ENCODE measurements at regions not wholly inside any gene's neighbourhood (a gene's known extent, or its start where the extent isn't known, plus 50 kb on each side); places are given as distances from the start of the nearest gene placed in this dataset.

GRCh38 chr15:87123676-87124382 is 1044.2 kb downstream of the AGBL1 start:
- DNase-seq (ENCODE audit: low read depth), result no peak
- Histone ChIP-seq H3K4me3 (ENCODE audit: low read depth, low read length) (no peak overlapping the region), H3K36me3 (ENCODE audit: control insufficient read depth, insufficient read depth, low read length) (no peaks in the 10 kb centered on the region), H3K27me3 (ENCODE audit: control insufficient read depth, insufficient read depth, low read length) (no peaks in the 10 kb centered on the region)
- TF ChIP-seq CTCF (IDR thresholded peaks at IDR 0.05; ENCODE audit: insufficient read depth, low read length, severe bottlenecking), result no peak
- no peak for FAIRE-seq

- FAIRE-seq (no peak), DNase-seq (ENCODE audit: low read depth) (peak; percentile 61)
- Histone ChIP-seq H3K4me3 (ENCODE audit: low read depth, low read length) (no peak overlapping the region), H3K36me3 (ENCODE audit: control insufficient read depth, insufficient read depth, low read length) (no peaks in the 10 kb centered on the region), H3K27me3 (ENCODE audit: control insufficient read depth, insufficient read depth, low read length) (no peaks in the 10 kb centered on the region)
- no peak for TF ChIP-seq CTCF (IDR thresholded peaks at IDR 0.05; ENCODE audit: insufficient read depth, low read length, severe bottlenecking)
Measured at GRCh38 chr15:87121336-87121735, 1041.7 kb downstream of the AGBL1 start.

GRCh38 chr15:87120555-87120954 is 1040.9 kb downstream of the AGBL1 start:
- Histone ChIP-seq H3K27me3 (ENCODE audit: control insufficient read depth, insufficient read depth, low read length) (no peaks in the 10 kb centered on the region), H3K4me3 (ENCODE audit: low read depth, low read length) (no peak overlapping the region), H3K36me3 (ENCODE audit: control insufficient read depth, insufficient read depth, low read length) (no peaks in the 10 kb centered on the region)
- DNase-seq (ENCODE audit: low read depth), result no peak
- no peak for FAIRE-seq
- no peak for TF ChIP-seq CTCF (IDR thresholded peaks at IDR 0.05; ENCODE audit: insufficient read depth, low read length, severe bottlenecking)

- no peak overlapping the region for H3K4me3 ChIP-seq (ENCODE audit: low read depth, low read length)
- FAIRE-seq (no peak), DNase-seq (ENCODE audit: low read depth) (no peak)
- no peaks in the 10 kb centered on the region for H3K36me3 ChIP-seq (ENCODE audit: control insufficient read depth, insufficient read depth, low read length)
- TF ChIP-seq CTCF (IDR thresholded peaks at IDR 0.05; ENCODE audit: insufficient read depth, low read length, severe bottlenecking), result no peak
- H3K27me3 ChIP-seq (ENCODE audit: control insufficient read depth, insufficient read depth, low read length), result no peaks in the 10 kb centered on the region
Measured at GRCh38 chr15:87118846-87119245, 1039.2 kb downstream of the AGBL1 start.

GRCh38 chr15:87118435-87118834 is 1038.8 kb downstream of the AGBL1 start:
- no peak overlapping the region for H3K4me3 ChIP-seq (ENCODE audit: low read depth, low read length)
- no peak for FAIRE-seq
- H3K36me3 ChIP-seq (ENCODE audit: control insufficient read depth, insufficient read depth, low read length), result no peaks in the 10 kb centered on the region
- no peaks in the 10 kb centered on the region for H3K27me3 ChIP-seq (ENCODE audit: control insufficient read depth, insufficient read depth, low read length)
- no peak for DNase-seq (ENCODE audit: low read depth)
- no peak for TF ChIP-seq CTCF (IDR thresholded peaks at IDR 0.05; ENCODE audit: insufficient read depth, low read length, severe bottlenecking)

GRCh38 chr15:87115795-87116194 is 1036.1 kb downstream of the AGBL1 start:
- Histone ChIP-seq H3K36me3 (ENCODE audit: control insufficient read depth, insufficient read depth, low read length) (no peaks in the 10 kb centered on the region), H3K27me3 (ENCODE audit: control insufficient read depth, insufficient read depth, low read length) (no peaks in the 10 kb centered on the region), H3K4me3 (ENCODE audit: low read depth, low read length) (no peak overlapping the region)
- no peak for FAIRE-seq
- no peak for TF ChIP-seq CTCF (IDR thresholded peaks at IDR 0.05; ENCODE audit: insufficient read depth, low read length, severe bottlenecking)
- DNase-seq (ENCODE audit: low read depth), result no peak

Measured in bronchial epithelial cell (primary cell).